Esophagus muscularis mucosa (tissue), 4 donors: ENCODE measurements at regions not wholly inside any gene's neighbourhood (a gene's known extent, or its start where the extent isn't known, plus 50 kb on each side); places are given as distances from the start of the nearest gene placed in this dataset.

Source experiments
- EP300 ChIP-seq: sonication (generic); formaldehyde crosslinking; IDR thresholded peaks from one replicate; pipeline ENCODE4 v1.6.1; 2017; ENCODE audit warnings: antibody characterized with exemption
- POLR2A ChIP-seq: fragments of 450-650 bp; IDR thresholded peaks from one replicate; pipeline ENCODE4 v1.6.1; 2017; ENCODE audit warnings: antibody characterized with exemption, moderate library complexity, mild to moderate bottlenecking, low read depth
- POLR2AphosphoS5 ChIP-seq, 2 donors: sonication (generic); formaldehyde crosslinking; IDR thresholded peaks; one replicate each; pipeline ENCODE4 v1.6.1; 2017; ENCODE audit warnings: antibody characterized with exemption in 2 of 2
- TF ChIP-seq, protein P1 (sequence below), 3 experiments: fragments of 200-600 bp in 2 of 3; fragments of 450-650 bp in 1 of 3; sonication (generic) in 2 of 3; IDR thresholded peaks; one replicate each; pipeline ENCODE4 v1.5.1; 2017 to 2019; ENCODE audit warnings: antibody characterized with exemption in 3 of 3, mild to moderate bottlenecking in 2 of 3, moderate library complexity in 1 of 3

DNA sequence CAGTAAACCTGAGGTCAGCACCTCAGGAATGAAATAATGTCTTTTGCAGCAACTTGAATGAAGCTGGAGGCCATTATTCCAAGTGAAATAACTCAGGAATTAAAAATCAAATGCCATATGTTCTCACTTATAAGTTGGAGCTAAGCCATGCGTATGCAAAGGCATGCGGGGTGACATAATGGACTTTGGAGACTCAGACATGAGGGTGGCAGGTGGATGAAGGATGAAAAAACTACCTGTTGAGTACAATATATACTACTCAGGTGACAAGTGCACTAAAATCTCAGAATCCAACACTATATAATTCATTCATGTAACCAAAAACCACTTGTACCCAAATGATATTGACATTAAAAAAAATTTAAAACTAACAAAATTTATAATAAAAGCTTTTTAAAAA, 1416.9 kb downstream of the UQCRFS1 start:
- no peak for TF ChIP-seq POLR2A
- TF ChIP-seq, protein P1, sequence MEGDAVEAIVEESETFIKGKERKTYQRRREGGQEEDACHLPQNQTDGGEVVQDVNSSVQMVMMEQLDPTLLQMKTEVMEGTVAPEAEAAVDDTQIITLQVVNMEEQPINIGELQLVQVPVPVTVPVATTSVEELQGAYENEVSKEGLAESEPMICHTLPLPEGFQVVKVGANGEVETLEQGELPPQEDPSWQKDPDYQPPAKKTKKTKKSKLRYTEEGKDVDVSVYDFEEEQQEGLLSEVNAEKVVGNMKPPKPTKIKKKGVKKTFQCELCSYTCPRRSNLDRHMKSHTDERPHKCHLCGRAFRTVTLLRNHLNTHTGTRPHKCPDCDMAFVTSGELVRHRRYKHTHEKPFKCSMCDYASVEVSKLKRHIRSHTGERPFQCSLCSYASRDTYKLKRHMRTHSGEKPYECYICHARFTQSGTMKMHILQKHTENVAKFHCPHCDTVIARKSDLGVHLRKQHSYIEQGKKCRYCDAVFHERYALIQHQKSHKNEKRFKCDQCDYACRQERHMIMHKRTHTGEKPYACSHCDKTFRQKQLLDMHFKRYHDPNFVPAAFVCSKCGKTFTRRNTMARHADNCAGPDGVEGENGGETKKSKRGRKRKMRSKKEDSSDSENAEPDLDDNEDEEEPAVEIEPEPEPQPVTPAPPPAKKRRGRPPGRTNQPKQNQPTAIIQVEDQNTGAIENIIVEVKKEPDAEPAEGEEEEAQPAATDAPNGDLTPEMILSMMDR (IDR thresholded peaks at IDR 0.05): no peak
- TF ChIP-seq EP300: no peak
- TF ChIP-seq POLR2AphosphoS5 (IDR thresholded peaks at IDR 0.05): no peak
